CD4-positive, alpha-beta T cell (primary cell): ENCODE measurements at regions not wholly inside any gene's neighbourhood (a gene's known extent, or its start where the extent isn't known, plus 50 kb on each side); places are given as distances from the start of the nearest gene placed in this dataset.

ENCODE experiments used
- ATAC-seq: fragments of 200-7000 bp; cut with Tn5 transposase; one replicate; pipeline ENCODE4 v1.10.0; 2022; ENCODE audit warnings: mild to moderate bottlenecking; ENCODE audit not compliant: poor library complexity
- CTCF ChIA-PET: fragments of 350-600 bp; sonication (Branson Sonifier 250); formaldehyde crosslinking; loops from one replicate; lab custom pipeline; 2021; ENCODE audit warnings: antibody characterized with exemption, inconsistent platforms; lab: Charles Lee
- POLR2A ChIA-PET: fragments of 350-600 bp; sonication (Branson Sonifier 250); formaldehyde crosslinking; loops from one replicate; lab custom pipeline; 2021; ENCODE audit warnings: antibody characterized with exemption, inconsistent platforms; lab: Charles Lee
- DNase-seq, 14 experiments: peaks; one replicate each; pipeline ENCODE4 v3.0.0-alpha.2; 2013 to 2020; ENCODE audit warnings: mixed read lengths in 2 of 14
- H3K27ac ChIP-seq, 2 donors: one replicate each; pipeline versions ENCODE4 v1.5.1 to v1.7.0; 2013; ENCODE audit warnings: low read length in 2 of 2, low read depth in 1 of 2, mild to moderate bottlenecking in 1 of 2
- H3K27me3 ChIP-seq, 2 experiments: 1 replicate in 1 of 2; 2 replicates in 1 of 2; pipeline versions ENCODE4 v1.6.1 to v1.7.0; 2013; ENCODE audit warnings: low read length in 2 of 2, control low read depth in 1 of 2, mild to moderate bottlenecking in 1 of 2, moderate library complexity in 1 of 2; ENCODE audit not compliant: insufficient read depth in 2 of 2, control insufficient read depth in 1 of 2
- H3K36me3 ChIP-seq: one replicate; pipeline ENCODE4 v1.6.1; 2013; ENCODE audit warnings: low read length, control low read depth; ENCODE audit not compliant: insufficient read depth
- H3K4me1 ChIP-seq: one replicate; pipeline ENCODE4 v1.6.1; 2013; ENCODE audit warnings: low read length, control low read depth; ENCODE audit not compliant: insufficient read depth
- H3K4me3 ChIP-seq: one replicate; pipeline ENCODE4 v1.5.1; 2013; ENCODE audit warnings: mild to moderate bottlenecking, low read length, moderate library complexity
- H3K9me3 ChIP-seq, 2 experiments: 1 replicate in 1 of 2; 2 replicates in 1 of 2; pipeline versions ENCODE4 v1.6.1 to v1.7.0; 2013; ENCODE audit warnings: low read length in 2 of 2, mild to moderate bottlenecking in 2 of 2, control low read depth in 1 of 2, moderate library complexity in 1 of 2; ENCODE audit not compliant: control insufficient read depth in 1 of 2, insufficient read depth in 1 of 2
- H3K27ac Mint-ChIP-seq: one replicate; pipeline ENCODE4 v1.8.0; 2020; ENCODE audit warnings: mixed read lengths
- H3K27me3 Mint-ChIP-seq: one replicate; pipeline ENCODE4 v1.8.0; 2021; ENCODE audit warnings: mixed read lengths
- H3K36me3 Mint-ChIP-seq: one replicate; pipeline ENCODE4 v1.8.0; 2021; ENCODE audit warnings: low read depth, mixed read lengths
- H3K4me1 Mint-ChIP-seq: one replicate; pipeline ENCODE4 v1.8.0; 2021; ENCODE audit warnings: low read depth, mixed read lengths
- H3K4me3 Mint-ChIP-seq: one replicate; pipeline ENCODE4 v1.8.0; 2020; ENCODE audit warnings: mild to moderate bottlenecking, mixed read lengths
- H3K9me3 Mint-ChIP-seq: one replicate; pipeline ENCODE4 v1.8.0; 2020; ENCODE audit warnings: mixed read lengths
- CTCF ChIP-seq: fragments of 200-600 bp; IDR thresholded peaks from one replicate; pipeline ENCODE4 v1.8.0; 2022; ENCODE audit warnings: antibody characterized with exemption, mild to moderate bottlenecking
- intact Hi-C, 2 experiments: fragments of 100-400 bp; cut with DNase I in 1 of 2; cut with micrococcal nuclease in 1 of 2; formaldehyde crosslinking; loops; one replicate each; pipeline versions ENCODE4 v1.15.1 to v1.9.0; 2023 to 2025; cut with DNase I, micrococcal nuclease

GRCh38 chr14:103195828-103196615, 72.8 kb downstream of the TNFAIP2 start:
- TF ChIP-seq CTCF = no peak
- Histone ChIP-seq H3K36me3 (no peaks in the 10 kb centered on the region), H3K9me3 (no peaks in the 10 kb centered on the region), H3K4me1 (no peaks in the 10 kb centered on the region), H3K4me3 (no peak overlapping the region), H3K27ac (no peak overlapping the region), H3K27me3 (peaks cover 3 to 11% of the 10 kb centered on the region in 2 experiments)
- Mint-ChIP-seq H3K27ac (no peak overlapping the region), H3K36me3 (no peaks in the 10 kb centered on the region), H3K4me3 (no peak overlapping the region), H3K27me3 (peaks cover 25% of the 10 kb centered on the region), H3K9me3 (peaks cover 1% of the 10 kb centered on the region), H3K4me1 (no peaks in the 10 kb centered on the region)
- ChIA-PET CTCF (no interaction called here), POLR2A (no interaction called here)
- DNase-seq (no peak), ATAC-seq (no peak)
- intact Hi-C loops = no loop called here

- intact Hi-C loops = no loop called here
- peaks cover 0 to under 1% of the 10 kb centered on the region in 2 experiments for H3K9me3 ChIP-seq
- Mint-ChIP-seq H3K27ac (no peak overlapping the region), H3K4me3 (no peak overlapping the region), H3K36me3 (no peaks in the 10 kb centered on the region), H3K27me3 (peaks cover 26% of the 10 kb centered on the region), H3K9me3 (peaks cover 3% of the 10 kb centered on the region), H3K4me1 (no peaks in the 10 kb centered on the region)
- peaks cover 3 to 9% of the 10 kb centered on the region in 2 experiments for H3K27me3 ChIP-seq
- H3K36me3 ChIP-seq = no peaks in the 10 kb centered on the region
- no peaks in the 10 kb centered on the region for H3K4me1 ChIP-seq
- TF ChIP-seq CTCF = no peak
- DNase-seq (no peak), ATAC-seq (no peak)
- CTCF ChIA-PET = no interaction called here
- POLR2A ChIA-PET = no interaction called here
- no peak overlapping the region for H3K27ac ChIP-seq
- no peak overlapping the region for H3K4me3 ChIP-seq
Observed at GRCh38 chr14:103196716-103197115, 73.5 kb downstream of the TNFAIP2 start.

- H3K27ac ChIP-seq = no peak overlapping the region
- no peak for DNase-seq
- H3K4me3 Mint-ChIP-seq = no peak overlapping the region
- H3K4me1 Mint-ChIP-seq = no peaks in the 10 kb centered on the region
- no peaks in the 10 kb centered on the region for H3K36me3 Mint-ChIP-seq
- peaks cover 0 to 7% of the 10 kb centered on the region in 2 experiments for H3K9me3 ChIP-seq
- peaks cover 3% of the 10 kb centered on the region for H3K9me3 Mint-ChIP-seq
- no peak for TF ChIP-seq CTCF
- peaks cover 3 to 6% of the 10 kb centered on the region in 2 experiments for H3K27me3 ChIP-seq
- no peaks in the 10 kb centered on the region for H3K36me3 ChIP-seq
- no peak for ATAC-seq
- POLR2A ChIA-PET = no interaction called here
- H3K27ac Mint-ChIP-seq = no peak overlapping the region
- peaks cover 24% of the 10 kb centered on the region for H3K27me3 Mint-ChIP-seq
- intact Hi-C loops = no loop called here
- no peak overlapping the region for H3K4me3 ChIP-seq
- CTCF ChIA-PET = no interaction called here
- no peaks in the 10 kb centered on the region for H3K4me1 ChIP-seq
Observed at GRCh38 chr14:103198131-103199105, 75.2 kb downstream of the TNFAIP2 start.
